ENCODE measurements at regions not wholly inside any gene's neighbourhood (a gene's known extent, or its start where the extent isn't known, plus 50 kb on each side); places are given as distances from the start of the nearest gene placed in this dataset. TPM values are rescaled to one million over a fixed set of nuclear protein-coding genes. Genes with fewer than 3 reads are reported as not detected.

Small RNA genes in the stretch of these regions (small RNA-seq; reads per million reads assigned to genes)
- not detected for gene MIR6760
